AG04449 (cell line): ENCODE measurements at regions not wholly inside any gene's neighbourhood (a gene's known extent, or its start where the extent isn't known, plus 50 kb on each side); places are given as distances from the start of the nearest gene placed in this dataset.
"Not testable (repeated sequence)": the region's sequence is repeated elsewhere in the genome, so short reads cannot be mapped to it uniquely, and the experiment has no call there.

Source experiments
- CTCF ChIA-PET: fragments of 350-600 bp; formaldehyde crosslinking; extraction: SDS; loops from one replicate; lab custom pipeline; 2021; ENCODE audit warnings: antibody characterized with exemption; lab: Yijun Ruan, JAX
- POLR2A ChIA-PET: fragments of 400-600, 350-600 bp; formaldehyde crosslinking; extraction: SDS; loops from one replicate; lab custom pipeline; 2020; ENCODE audit warnings: antibody characterized with exemption, inconsistent platforms; lab: Yijun Ruan, JAX
- DNase-seq: peaks from one replicate; pipeline ENCODE4 v3.0.0-alpha.2; 2010; ENCODE audit warnings: low read depth, low spot score
- H3K4me3 ChIP-seq: 2 replicates; pipeline ENCODE4 v1.5.1; 2011; ENCODE audit warnings: low read depth, mild to moderate bottlenecking, control low read depth, low read length
- CTCF ChIP-seq: IDR thresholded peaks from one replicate; pipeline ENCODE4 v1.5.1; 2011; ENCODE audit warnings: mild to moderate bottlenecking, moderate library complexity, low read length, control low read depth, inconsistent platforms; ENCODE audit not compliant: insufficient read depth; ENCODE audit errors: missing control alignments

GRCh38 chr1:191065346-191065745, 587.7 kb upstream of the BRINP3 start:
- POLR2A ChIA-PET = no interaction called here
- H3K4me3 ChIP-seq = no peak overlapping the region
- no peak for DNase-seq
- CTCF ChIA-PET = no interaction called here
- TF ChIP-seq CTCF = no peak

GRCh38 chr1:191065771-191066170, 588.1 kb upstream of the BRINP3 start:
- no peak overlapping the region for H3K4me3 ChIP-seq
- DNase-seq = no peak
- no peak for TF ChIP-seq CTCF
- CTCF ChIA-PET = no interaction called here
- POLR2A ChIA-PET = no interaction called here

GRCh38 chr1:191074881-191075280, 597.2 kb upstream of the BRINP3 start:
- ChIA-PET POLR2A (no interaction called here), CTCF (no interaction called here)
- no peak overlapping the region for H3K4me3 ChIP-seq
- no peak for DNase-seq
- no peak for TF ChIP-seq CTCF

GRCh38 chr1:191083090-191083489, 605.4 kb upstream of the BRINP3 start:
- H3K4me3 ChIP-seq, CTCF ChIA-PET, DNase-seq, POLR2A ChIA-PET: not testable (repeated sequence)

GRCh38 chr1:191085121-191085520, 607.5 kb upstream of the BRINP3 start:
- TF ChIP-seq CTCF = no peak
- ChIA-PET CTCF (no interaction called here), POLR2A (no interaction called here)
- H3K4me3 ChIP-seq = no peak overlapping the region
- no peak for DNase-seq

GRCh38 chr1:191086910-191087309, 609.2 kb upstream of the BRINP3 start:
- CTCF ChIA-PET = no interaction called here
- H3K4me3 ChIP-seq = no peak overlapping the region
- no peak for DNase-seq
- POLR2A ChIA-PET = no interaction called here
- no peak for TF ChIP-seq CTCF

- no peak for DNase-seq
- TF ChIP-seq CTCF = no peak
- CTCF ChIA-PET = no interaction called here
- POLR2A ChIA-PET = no interaction called here
- no peak overlapping the region for H3K4me3 ChIP-seq
Observed at GRCh38 chr1:191096405-191096804, 618.7 kb upstream of the BRINP3 start.
